Eye (tissue), 1 donor: ENCODE measurements at regions not wholly inside any gene's neighbourhood (a gene's known extent, or its start where the extent isn't known, plus 50 kb on each side); places are given as distances from the start of the nearest gene placed in this dataset.
"Not testable (repeated sequence)": the region's sequence is repeated elsewhere in the genome, so short reads cannot be mapped to it uniquely, and the experiment has no call there.

Experiments
- DNase-seq: peaks from one replicate; pipeline ENCODE4 v3.0.0-alpha.2; 2015

- DNase-seq: no peak
These were observed 202.3 kb upstream of the POU1F1 start for GRCh38 chr3:87478716-87479115.

- DNase-seq: no peak
These were observed 197.6 kb upstream of the POU1F1 start for GRCh38 chr3:87473944-87474343.

- DNase-seq: no peak
These were observed 192.6 kb upstream of the POU1F1 start for GRCh38 chr3:87468938-87469337.

- no peak for DNase-seq
These were observed 191.9 kb upstream of the POU1F1 start for GRCh38 chr3:87468235-87468634.

- no peak for DNase-seq
These were observed 185.8 kb upstream of the POU1F1 start for GRCh38 chr3:87462228-87462627.

GRCh38 chr3:87461443-87461842 lies 185.1 kb upstream of the POU1F1 start:
- DNase-seq: no peak

GRCh38 chr3:87461036-87461435 lies 184.7 kb upstream of the POU1F1 start:
- no peak for DNase-seq

- no peak for DNase-seq
These were observed 172.2 kb upstream of the POU1F1 start for GRCh38 chr3:87448558-87448957.

- DNase-seq: no peak
These were observed 170.5 kb upstream of the POU1F1 start for GRCh38 chr3:87446849-87447387.

- no peak for DNase-seq
These were observed 166.1 kb upstream of the POU1F1 start for GRCh38 chr3:87442470-87442869.

- peak; percentile 13 for DNase-seq
These were observed 161.4 kb upstream of the POU1F1 start for GRCh38 chr3:87437765-87438164.

- DNase-seq: peak; percentile 50
These were observed 160.6 kb upstream of the POU1F1 start for GRCh38 chr3:87436781-87437543.

- peak; percentile 37 for DNase-seq
These were observed 159.7 kb upstream of the POU1F1 start for GRCh38 chr3:87435926-87436620.

- not testable (repeated sequence) for DNase-seq
These were observed 157.1 kb upstream of the POU1F1 start for GRCh38 chr3:87433445-87433844.

- no peak for DNase-seq
These were observed 150.5 kb upstream of the POU1F1 start for GRCh38 chr3:87426918-87427317.

- DNase-seq: no peak
These were observed 148.7 kb upstream of the POU1F1 start for GRCh38 chr3:87425056-87425455.

GRCh38 chr3:87423336-87423735 lies 147.0 kb upstream of the POU1F1 start:
- DNase-seq: no peak

- DNase-seq: no peak
These were observed 145.9 kb upstream of the POU1F1 start for GRCh38 chr3:87422333-87422732.

GRCh38 chr3:87420171-87420570 lies 143.8 kb upstream of the POU1F1 start:
- DNase-seq: no peak

- DNase-seq: no peak
These were observed 137.9 kb upstream of the POU1F1 start for GRCh38 chr3:87414271-87414670.

GRCh38 chr3:87413814-87414213 lies 137.4 kb upstream of the POU1F1 start:
- DNase-seq: no peak

GRCh38 chr3:87410110-87410509 lies 133.7 kb upstream of the POU1F1 start:
- no peak for DNase-seq

GRCh38 chr3:87398168-87398801 lies 121.9 kb upstream of the POU1F1 start:
- DNase-seq: no peak

GRCh38 chr3:87397211-87397610 lies 120.8 kb upstream of the POU1F1 start:
- DNase-seq: no peak
